HepG2 (cell line): ENCODE measurements at regions not wholly inside any gene's neighbourhood (a gene's known extent, or its start where the extent isn't known, plus 50 kb on each side); places are given as distances from the start of the nearest gene placed in this dataset.

Experiments
- ATAC-seq: fragments of 200-7000 bp; cut with Tn5 transposase; 3 replicates; pipeline ENCODE4 v1.9.1; 2020; ENCODE audit warnings: mild to moderate bottlenecking, moderate library complexity
- BruUV-seq: library from RNA; stranded (reverse); fragments of 400-500 nt; replicated peaks from 2 replicates; lab custom pipeline; 2021; lab: Mats Ljungman, UMichigan
- CTCF ChIA-PET: fragments of 300-600 bp; formaldehyde crosslinking; extraction: SDS; loops from one replicate; lab custom pipeline; 2021; ENCODE audit warnings: low total read pairs, inconsistent platforms, low intra/inter-chr PET ratio; lab: Yijun Ruan, JAX
- POLR2A ChIA-PET: fragments of 350-600 bp; sonication (Branson Sonifier 250); formaldehyde crosslinking; loops from one replicate; lab custom pipeline; 2020; ENCODE audit warnings: antibody characterized with exemption, inconsistent platforms; lab: Yijun Ruan, JAX
- DNase-seq: peaks from one replicate; pipeline ENCODE4 v3.0.0-alpha.2; 2015; ENCODE audit warnings: low spot score
- FAIRE-seq: peaks from 3 replicates; lab custom pipeline; 2011; peaks lifted over from hg19 to GRCh38; lab: Jason Lieb, UNC
- H2AFZ ChIP-seq: one replicate; pipeline ENCODE4 v1.6.1; 2011; ENCODE audit warnings: low read length, inconsistent platforms
- H3K27ac ChIP-seq: fragments of 300-600 bp; 3 replicates; pipeline ENCODE4 v1.8.0; 2011; ENCODE audit warnings: mixed run types, mild to moderate bottlenecking, mixed read lengths, low read length, inconsistent platforms; ENCODE audit not compliant: insufficient read depth; ENCODE audit errors: extremely low read length
- H3K27me3 ChIP-seq, 2 experiments: fragments of 200-600 bp in 1 of 2; 2 replicates in 1 of 2; 3 replicates in 1 of 2; pipeline versions ENCODE4 v1.6.0 to v1.8.0; 2011; ENCODE audit warnings: low read length in 2 of 2, mild to moderate bottlenecking in 2 of 2, moderate library complexity in 2 of 2, inconsistent platforms in 1 of 2; ENCODE audit not compliant: insufficient read depth in 2 of 2, control insufficient read depth in 1 of 2
- H3K36me3 ChIP-seq, 2 experiments: fragments of 200-600 bp in 1 of 2; replicated peaks in 1 of 2; 2 replicates in 1 of 2; 3 replicates in 1 of 2; pipeline versions ENCODE4 v1.5.1 to v1.8.0; 2011; ENCODE audit warnings: low read length in 2 of 2, inconsistent platforms in 1 of 2; ENCODE audit not compliant: insufficient read depth in 2 of 2, control insufficient read depth in 1 of 2
- H3K4me1 ChIP-seq: 2 replicates; pipeline ENCODE4 v1.5.1; 2012; ENCODE audit warnings: low read length, inconsistent platforms; ENCODE audit not compliant: insufficient read depth
- H3K4me2 ChIP-seq: 2 replicates; pipeline ENCODE4 v1.6.0; 2011; ENCODE audit warnings: low read depth, low read length, inconsistent platforms
- H3K4me3 ChIP-seq, 3 experiments: fragments of 200-600 bp in 1 of 3; sonication (generic), shearing (Covaris generic) in 1 of 3; replicated peaks in 1 of 3; 2 replicates each; pipeline ENCODE4 v1.5.1; 2011 to 2016; ENCODE audit warnings: low read length in 3 of 3, inconsistent platforms in 2 of 3, low read depth in 2 of 3, mild to moderate bottlenecking in 2 of 3, control low read depth in 1 of 3, mixed read lengths in 1 of 3; ENCODE audit not compliant: insufficient read depth in 1 of 3
- H3K79me2 ChIP-seq: one replicate; pipeline ENCODE4 v1.6.1; 2011; ENCODE audit warnings: low read length, inconsistent platforms; ENCODE audit not compliant: insufficient read depth
- H3K9ac ChIP-seq: 2 replicates; pipeline ENCODE4 v1.6.0; 2011; ENCODE audit warnings: mild to moderate bottlenecking, low read depth, low read length, inconsistent platforms; ENCODE audit not compliant: insufficient read depth
- H3K9me3 ChIP-seq: 2 replicates; pipeline ENCODE4 v1.5.1; 2012; ENCODE audit warnings: mild to moderate bottlenecking, low read length
- H4K20me1 ChIP-seq: 2 replicates; pipeline ENCODE4 v1.6.0; 2011; ENCODE audit warnings: inconsistent platforms, mild to moderate bottlenecking, low read length, moderate library complexity; ENCODE audit not compliant: insufficient read depth
- ATRX ChIP-seq: sonication (generic); formaldehyde crosslinking; IDR thresholded peaks from 2 replicates; pipeline ENCODE4 v1.4.0; 2020; ENCODE audit warnings: missing genetic modification reagents, borderline replicate concordance
- CENPBD1 ChIP-seq: sonication (generic); formaldehyde crosslinking; IDR thresholded peaks from 2 replicates; pipeline ENCODE4 v1.8.0; 2022; ENCODE audit warnings: missing genetic modification reagents, low read depth, mild to moderate bottlenecking, borderline replicate concordance
- SCMH1 ChIP-seq: sonication (generic); formaldehyde crosslinking; IDR thresholded peaks from 2 replicates; pipeline ENCODE4 v1.9.0; 2021; ENCODE audit warnings: missing genetic modification reagents, mild to moderate bottlenecking, borderline replicate concordance
- SRSF4 ChIP-seq: fragments of 200-400 bp; formaldehyde crosslinking; IDR thresholded peaks from one replicate; pipeline ENCODE4 v1.6.1; 2018; ENCODE audit warnings: mild to moderate bottlenecking, low read depth, low read length, moderate library complexity; ENCODE audit not compliant: poor library complexity, severe bottlenecking
- TFDP1 ChIP-seq: IDR thresholded peaks from 2 replicates; pipeline ENCODE4 v1.6.1; 2016; ENCODE audit warnings: missing compliant biosample characterization, missing genetic modification reagents, borderline replicate concordance
- ZNF282 ChIP-seq: fragments of 450-650 bp; IDR thresholded peaks from 2 replicates; pipeline ENCODE4 v1.6.1; 2018; ENCODE audit not compliant: partially characterized antibody
- ZNF605 ChIP-seq: sonication (generic); formaldehyde crosslinking; IDR thresholded peaks from 2 replicates; pipeline ENCODE4 v1.8.0; 2022; ENCODE audit warnings: mild to moderate bottlenecking, missing genetic modification reagents
- WGBS: methylation state at CpG from one replicate; pipeline ENCODE4 v1.1.6; 2017; ENCODE audit warnings: low lambda C conversion rate; 5-methylcytosine and 5-hydroxymethylcytosine counted together
- in situ Hi-C: cut with HindIII; loops from 2 replicates; pipeline ENCODE4 v1.10.0; 2017; ENCODE audit warnings: low pct_unique_long_range_greater_than_20kb; ENCODE audit not compliant: extremely low pct_ligation_motif_present
- intact Hi-C: fragments of 100-400 bp; cut with micrococcal nuclease; formaldehyde crosslinking; loops from one replicate; pipeline ENCODE4 v1.10.0; 2022; ENCODE audit not compliant: unreplicated experiment
- TF ChIP-seq, protein P1 (sequence below): sonication (generic); formaldehyde crosslinking; IDR thresholded peaks from 2 replicates; pipeline ENCODE4 v1.9.0; 2022; ENCODE audit warnings: missing genetic modification reagents, mild to moderate bottlenecking, borderline replicate concordance

DNA sequence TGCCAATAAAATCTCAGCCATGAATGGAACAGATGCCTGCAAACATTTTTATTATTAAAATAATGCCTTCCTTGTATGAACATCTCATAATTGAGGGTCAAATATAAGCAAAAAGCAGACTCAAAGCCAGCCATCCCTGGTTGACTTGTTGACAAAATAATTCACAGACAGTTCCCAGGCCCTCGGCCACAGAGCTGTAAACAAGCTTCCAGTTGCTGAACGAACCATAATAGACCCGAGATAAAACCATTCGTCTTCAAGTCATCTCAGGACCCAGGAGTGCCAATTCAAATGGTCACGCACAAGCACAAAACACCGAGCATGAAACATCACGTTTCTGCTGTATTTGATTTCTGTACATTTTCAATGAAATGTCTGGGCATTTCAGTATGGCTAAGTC, 113.3 kb upstream of the CDYL start (continued):
- TF ChIP-seq TFDP1 (CRISPR knock-in tag) (no peak), ZNF605 (CRISPR knock-in tag) (no peak), CENPBD1 (no peak), ATRX (CRISPR knock-in tag) (no peak), SCMH1 (CRISPR knock-in tag) (no peak), ZNF282 (no peak)

GRCh38 chr6:4661391-4661790, 114.8 kb upstream of the CDYL start:
- in situ Hi-C loops, result no loop called here

More at GRCh38 chr6:4661391-4661790, 114.8 kb upstream of the CDYL start:
- no peak for TF ChIP-seq SRSF4
- TF ChIP-seq, protein P1, sequence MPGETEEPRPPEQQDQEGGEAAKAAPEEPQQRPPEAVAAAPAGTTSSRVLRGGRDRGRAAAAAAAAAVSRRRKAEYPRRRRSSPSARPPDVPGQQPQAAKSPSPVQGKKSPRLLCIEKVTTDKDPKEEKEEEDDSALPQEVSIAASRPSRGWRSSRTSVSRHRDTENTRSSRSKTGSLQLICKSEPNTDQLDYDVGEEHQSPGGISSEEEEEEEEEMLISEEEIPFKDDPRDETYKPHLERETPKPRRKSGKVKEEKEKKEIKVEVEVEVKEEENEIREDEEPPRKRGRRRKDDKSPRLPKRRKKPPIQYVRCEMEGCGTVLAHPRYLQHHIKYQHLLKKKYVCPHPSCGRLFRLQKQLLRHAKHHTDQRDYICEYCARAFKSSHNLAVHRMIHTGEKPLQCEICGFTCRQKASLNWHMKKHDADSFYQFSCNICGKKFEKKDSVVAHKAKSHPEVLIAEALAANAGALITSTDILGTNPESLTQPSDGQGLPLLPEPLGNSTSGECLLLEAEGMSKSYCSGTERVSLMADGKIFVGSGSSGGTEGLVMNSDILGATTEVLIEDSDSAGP, result 0 out of 2 replicates have a peak, but pooled peaks have one; percentile 18
- 69% methylated on average over 8 of the region's 8 CpGs for WGBS
- Histone ChIP-seq H3K27ac (no peak overlapping the region), H3K79me2 (no peaks in the 10 kb centered on the region), H3K9me3 (no peaks in the 10 kb centered on the region), H3K27me3 (peaks cover 2 to 25% of the 10 kb centered on the region in 2 experiments; a peak in 4 of 5 replicates), H3K4me3 (no peak overlapping the region; a peak in 1 of 6 replicates), H4K20me1 (no peaks in the 10 kb centered on the region), H3K4me1 (peaks cover 9% of the 10 kb centered on the region), H3K9ac (no peak overlapping the region), H2AFZ (no peak overlapping the region), H3K36me3 (no peaks in the 10 kb centered on the region), H3K4me2 (no peak overlapping the region)
- ChIA-PET POLR2A (no interaction called here), CTCF (no interaction called here)
- no TSS peak for BruUV-seq
- FAIRE-seq (no peak), ATAC-seq (no peak; the same call in 1 of the 3 replicates), DNase-seq (no peak)
- intact Hi-C loops, result no loop called here
